T-helper 1 cell treated with Interleukin-12 subunit alpha and Interleukin-12 subunit beta and Interleukin-4 antibody, amounts not matched to agents 30 μg/mL and 1 μg/mL, for 36 hours (primary cell): ENCODE measurements at regions not wholly inside any gene's neighbourhood (a gene's known extent, or its start where the extent isn't known, plus 50 kb on each side); places are given as distances from the start of the nearest gene placed in this dataset.

Experiments used
- H3K27ac Mint-ChIP-seq: one replicate; pipeline ENCODE4 v1.8.0; 2021; ENCODE audit warnings: mild to moderate bottlenecking, mixed read lengths
- H3K27me3 Mint-ChIP-seq: one replicate; pipeline ENCODE4 v1.8.0; 2021; ENCODE audit warnings: low read depth, mixed read lengths
- H3K36me3 Mint-ChIP-seq: one replicate; pipeline ENCODE4 v1.8.0; 2021; ENCODE audit warnings: low read depth, mixed read lengths
- H3K4me1 Mint-ChIP-seq: one replicate; pipeline ENCODE4 v1.8.0; 2021; ENCODE audit warnings: low read depth, mixed read lengths
- H3K4me3 Mint-ChIP-seq: one replicate; pipeline ENCODE4 v1.8.0; 2021; ENCODE audit warnings: mild to moderate bottlenecking, moderate library complexity, mixed read lengths
- H3K9me3 Mint-ChIP-seq: one replicate; pipeline ENCODE4 v1.8.0; 2021; ENCODE audit warnings: mixed read lengths

- peaks cover 51% of the 10 kb centered on the region for H3K4me1 Mint-ChIP-seq
- H3K27ac Mint-ChIP-seq = peak overlapping the region; percentile 97
- peaks cover 4% of the 10 kb centered on the region for H3K36me3 Mint-ChIP-seq
- H3K9me3 Mint-ChIP-seq = no peaks in the 10 kb centered on the region
- no peaks in the 10 kb centered on the region for H3K27me3 Mint-ChIP-seq
- peak overlapping the region; percentile 92 for H3K4me3 Mint-ChIP-seq
Measured at GRCh38 chr13:29935309-29935981, 85.0 kb upstream of the UBL3 start.

GRCh38 chr13:29934531-29935308, 84.3 kb upstream of the UBL3 start:
- Mint-ChIP-seq H3K36me3 (peaks cover 4% of the 10 kb centered on the region), H3K9me3 (no peaks in the 10 kb centered on the region), H3K4me3 (peak overlapping the region; percentile 92), H3K4me1 (peaks cover 51% of the 10 kb centered on the region), H3K27ac (peak overlapping the region; percentile 97), H3K27me3 (no peaks in the 10 kb centered on the region)

GRCh38 chr13:29933401-29933800, 83.0 kb upstream of the UBL3 start:
- Mint-ChIP-seq H3K9me3 (no peaks in the 10 kb centered on the region), H3K27ac (no peak overlapping the region), H3K4me3 (no peak overlapping the region), H3K27me3 (peaks cover 6% of the 10 kb centered on the region), H3K4me1 (peaks cover 48% of the 10 kb centered on the region), H3K36me3 (peaks cover 4% of the 10 kb centered on the region)

- Mint-ChIP-seq H3K4me1 (peaks cover 34% of the 10 kb centered on the region), H3K36me3 (peaks cover 1% of the 10 kb centered on the region), H3K27ac (no peak overlapping the region), H3K9me3 (no peaks in the 10 kb centered on the region), H3K4me3 (no peak overlapping the region), H3K27me3 (peaks cover 6% of the 10 kb centered on the region)
Measured at GRCh38 chr13:29931696-29932095, 81.3 kb upstream of the UBL3 start.

- peak overlapping the region; percentile 43 for H3K27ac Mint-ChIP-seq
- H3K27me3 Mint-ChIP-seq = peaks cover 6% of the 10 kb centered on the region
- no peaks in the 10 kb centered on the region for H3K36me3 Mint-ChIP-seq
- no peaks in the 10 kb centered on the region for H3K9me3 Mint-ChIP-seq
- H3K4me3 Mint-ChIP-seq = no peak overlapping the region
- H3K4me1 Mint-ChIP-seq = peaks cover 27% of the 10 kb centered on the region
Measured at GRCh38 chr13:29929062-29929847, 78.8 kb upstream of the UBL3 start.

- H3K27ac Mint-ChIP-seq = no peak overlapping the region
- H3K27me3 Mint-ChIP-seq = peaks cover 6% of the 10 kb centered on the region
- no peaks in the 10 kb centered on the region for H3K36me3 Mint-ChIP-seq
- no peaks in the 10 kb centered on the region for H3K9me3 Mint-ChIP-seq
- peaks cover 20% of the 10 kb centered on the region for H3K4me1 Mint-ChIP-seq
- no peak overlapping the region for H3K4me3 Mint-ChIP-seq
Measured at GRCh38 chr13:29926098-29926476, 75.7 kb upstream of the UBL3 start.

- H3K27ac Mint-ChIP-seq = no peak overlapping the region
- H3K4me3 Mint-ChIP-seq = no peak overlapping the region
- no peaks in the 10 kb centered on the region for H3K9me3 Mint-ChIP-seq
- H3K27me3 Mint-ChIP-seq = peaks cover 6% of the 10 kb centered on the region
- no peaks in the 10 kb centered on the region for H3K36me3 Mint-ChIP-seq
- H3K4me1 Mint-ChIP-seq = peaks cover 20% of the 10 kb centered on the region
Measured at GRCh38 chr13:29925457-29926097, 75.2 kb upstream of the UBL3 start.

- H3K4me1 Mint-ChIP-seq = peaks cover 20% of the 10 kb centered on the region
- H3K36me3 Mint-ChIP-seq = no peaks in the 10 kb centered on the region
- peaks cover 6% of the 10 kb centered on the region for H3K27me3 Mint-ChIP-seq
- no peak overlapping the region for H3K4me3 Mint-ChIP-seq
- peak overlapping the region; percentile 47 for H3K27ac Mint-ChIP-seq
- no peaks in the 10 kb centered on the region for H3K9me3 Mint-ChIP-seq
Measured at GRCh38 chr13:29924482-29925350, 74.3 kb upstream of the UBL3 start.

- H3K27me3 Mint-ChIP-seq = no peaks in the 10 kb centered on the region
- H3K4me1 Mint-ChIP-seq = peaks cover 23% of the 10 kb centered on the region
- no peaks in the 10 kb centered on the region for H3K9me3 Mint-ChIP-seq
- no peaks in the 10 kb centered on the region for H3K36me3 Mint-ChIP-seq
- H3K27ac Mint-ChIP-seq = no peak overlapping the region
- H3K4me3 Mint-ChIP-seq = no peak overlapping the region
Measured at GRCh38 chr13:29923554-29924481, 73.4 kb upstream of the UBL3 start.

- no peak overlapping the region for H3K27ac Mint-ChIP-seq
- no peak overlapping the region for H3K4me3 Mint-ChIP-seq
- no peaks in the 10 kb centered on the region for H3K9me3 Mint-ChIP-seq
- H3K36me3 Mint-ChIP-seq = no peaks in the 10 kb centered on the region
- H3K27me3 Mint-ChIP-seq = no peaks in the 10 kb centered on the region
- peaks cover 28% of the 10 kb centered on the region for H3K4me1 Mint-ChIP-seq
Measured at GRCh38 chr13:29922896-29923295, 72.5 kb upstream of the UBL3 start.

- Mint-ChIP-seq H3K27me3 (no peaks in the 10 kb centered on the region), H3K36me3 (no peaks in the 10 kb centered on the region), H3K9me3 (no peaks in the 10 kb centered on the region), H3K27ac (no peak overlapping the region), H3K4me3 (no peak overlapping the region), H3K4me1 (peaks cover 28% of the 10 kb centered on the region)
Measured at GRCh38 chr13:29922281-29922821, 71.9 kb upstream of the UBL3 start.

- no peak overlapping the region for H3K27ac Mint-ChIP-seq
Measured at GRCh38 chr13:29921542-29921941, 71.1 kb upstream of the UBL3 start.

More at GRCh38 chr13:29921542-29921941, 71.1 kb upstream of the UBL3 start:
- Mint-ChIP-seq H3K4me1 (peaks cover 28% of the 10 kb centered on the region), H3K36me3 (no peaks in the 10 kb centered on the region), H3K27me3 (no peaks in the 10 kb centered on the region), H3K4me3 (no peak overlapping the region), H3K9me3 (no peaks in the 10 kb centered on the region)
